ENCODE measurements at regions not wholly inside any gene's neighbourhood (a gene's known extent, or its start where the extent isn't known, plus 50 kb on each side); places are given as distances from the start of the nearest gene placed in this dataset.
"Not testable (repeated sequence)": the region's sequence is repeated elsewhere in the genome, so short reads cannot be mapped to it uniquely, and the experiment has no call there.

GRCh38 chr21:19541602-19542001 is 1138.0 kb upstream of the TMPRSS15 start:
- CTCF ChIA-PET: no interaction called here
- Histone ChIP-seq H3K4me3 (replicated peaks in 1 of 3; ENCODE audit: insufficient read depth in 1 of 3, low read depth in 1 of 3, low read length in 3 of 3) (no peak overlapping the region), H3K9ac (replicated peaks; ENCODE audit: extremely low read depth, insufficient read depth, low read length) (no peak overlapping the region), H3K79me2 (ENCODE audit: control insufficient read depth, insufficient read depth, low read length) (no peaks in the 10 kb centered on the region), H3K27ac (ENCODE audit: insufficient read depth, low read depth, low read length) (no peak overlapping the region), H3K4me2 (ENCODE audit: insufficient read depth, low read length) (no peak overlapping the region), H3K9me1 (replicated peaks; ENCODE audit: control insufficient read depth, extremely low read depth, insufficient read depth, low read length) (no peaks in the 10 kb centered on the region), H3K4me1 (ENCODE audit: control insufficient read depth, extremely low read depth, insufficient read depth, low read length) (no peaks in the 10 kb centered on the region), H4K20me1 (replicated peaks; ENCODE audit: control insufficient read depth, extremely low read depth, insufficient read depth, low read length) (no peaks in the 10 kb centered on the region), H3K36me3 (ENCODE audit: control insufficient read depth in 2 of 2, extremely low read depth in 1 of 2, insufficient read depth in 2 of 2, low read length in 2 of 2) (no peaks in the 10 kb centered on the region), H3K9me3 (replicated peaks; ENCODE audit: control insufficient read depth, insufficient read depth, low read length) (no peaks in the 10 kb centered on the region), H2AFZ (ENCODE audit: low read depth, low read length) (no peak overlapping the region), H3K27me3 (ENCODE audit: control insufficient read depth in 2 of 2, insufficient read depth in 2 of 2, low read length in 2 of 2) (no peaks in the 10 kb centered on the region)
- dilution Hi-C loops (cut with MboI; ENCODE audit: extremely low pct_ligation_motif_present, low sequenced_read_pairs) (no loop called here), intact Hi-C loops (cut with micrococcal nuclease) (no loop called here)
- POLR2A ChIA-PET: no interaction called here
- TF ChIP-seq FOS (IDR thresholded peaks at IDR 0.05; ENCODE audit: borderline replicate concordance, insufficient read depth, low read length): no peak
- no peak for TF ChIP-seq MAX (IDR thresholded peaks at IDR 0.05; ENCODE audit: insufficient read depth, insufficient read length)
- TF ChIP-seq POLR2AphosphoS5 (IDR thresholded peaks at IDR 0.05; ENCODE audit: insufficient read depth, low read depth, low read length): no peak
- TF ChIP-seq GATA2 (IDR thresholded peaks at IDR 0.05; ENCODE audit: insufficient read depth, insufficient read length, low read depth, low read length): no peak
- no peak for TF ChIP-seq CTCF (IDR thresholded peaks at IDR 0.05; ENCODE audit: extremely low read depth in 1 of 2, insufficient read depth in 1 of 2, low read depth in 1 of 2, low read length in 2 of 2)
- TF ChIP-seq MYC (IDR thresholded peaks at IDR 0.05; ENCODE audit: low read depth, low read length): no peak
- no peak for TF ChIP-seq POLR2A (IDR thresholded peaks at IDR 0.05; ENCODE audit: low read depth, low read length)
- TF ChIP-seq JUN (IDR thresholded peaks at IDR 0.05; ENCODE audit: borderline replicate concordance, insufficient read depth, insufficient read length, low read depth): no peak
- TF ChIP-seq EZH2 (IDR thresholded peaks at IDR 0.05; ENCODE audit: borderline replicate concordance, low read depth, low read length, severe bottlenecking): no peak
- FAIRE-seq (no peak), DNase-seq (ENCODE audit: low read depth, low spot score) (no peak)
- BruUV-seq (replicated peaks): no TSS peak

GRCh38 chr21:19544493-19544892 is 1140.9 kb upstream of the TMPRSS15 start:
- H3K4me2 ChIP-seq (ENCODE audit: insufficient read depth, low read length); H3K9me3 ChIP-seq (replicated peaks; ENCODE audit: control insufficient read depth, insufficient read depth, low read length); intact Hi-C loops (cut with micrococcal nuclease); FAIRE-seq; H3K27me3 ChIP-seq (ENCODE audit: control insufficient read depth in 2 of 2, insufficient read depth in 2 of 2, low read length in 2 of 2); H3K9me1 ChIP-seq (replicated peaks; ENCODE audit: control insufficient read depth, extremely low read depth, insufficient read depth, low read length); dilution Hi-C loops (cut with MboI; ENCODE audit: extremely low pct_ligation_motif_present, low sequenced_read_pairs); DNase-seq (ENCODE audit: low read depth, low spot score); H4K20me1 ChIP-seq (replicated peaks; ENCODE audit: control insufficient read depth, extremely low read depth, insufficient read depth, low read length); CTCF ChIA-PET; H3K36me3 ChIP-seq (ENCODE audit: control insufficient read depth in 2 of 2, extremely low read depth in 1 of 2, insufficient read depth in 2 of 2, low read length in 2 of 2); POLR2A ChIA-PET; H3K4me1 ChIP-seq (ENCODE audit: control insufficient read depth, extremely low read depth, insufficient read depth, low read length); H2AFZ ChIP-seq (ENCODE audit: low read depth, low read length); H3K79me2 ChIP-seq (ENCODE audit: control insufficient read depth, insufficient read depth, low read length); H3K9ac ChIP-seq (replicated peaks; ENCODE audit: extremely low read depth, insufficient read depth, low read length); BruUV-seq (replicated peaks); H3K4me3 ChIP-seq (replicated peaks in 1 of 3; ENCODE audit: insufficient read depth in 1 of 3, low read depth in 1 of 3, low read length in 3 of 3); H3K27ac ChIP-seq (ENCODE audit: insufficient read depth, low read depth, low read length): not testable (repeated sequence)

Measured in endothelial cell of umbilical vein (primary cell).